ENCODE measurements at regions not wholly inside any gene's neighbourhood (a gene's known extent, or its start where the extent isn't known, plus 50 kb on each side); places are given as distances from the start of the nearest gene placed in this dataset.

GRCh38 chr11:71193431-71193830 lies 58.9 kb downstream of the SHANK2 start:
- TF ChIP-seq EZH2 (IDR thresholded peaks at IDR 0.05; ENCODE audit: low read length, unreplicated experiment), result no peak
- no peak for TF ChIP-seq CTCF (conservative IDR thresholded peaks at IDR 0.05; ENCODE audit: low read depth, low read length)
